Islet precursor cell (in vitro differentiated cells): ENCODE measurements at regions not wholly inside any gene's neighbourhood (a gene's known extent, or its start where the extent isn't known, plus 50 kb on each side); places are given as distances from the start of the nearest gene placed in this dataset.

Experiments
- DNase-seq: peaks from one replicate; pipeline ENCODE4 v3.0.0-alpha.2; 2018

DNA sequence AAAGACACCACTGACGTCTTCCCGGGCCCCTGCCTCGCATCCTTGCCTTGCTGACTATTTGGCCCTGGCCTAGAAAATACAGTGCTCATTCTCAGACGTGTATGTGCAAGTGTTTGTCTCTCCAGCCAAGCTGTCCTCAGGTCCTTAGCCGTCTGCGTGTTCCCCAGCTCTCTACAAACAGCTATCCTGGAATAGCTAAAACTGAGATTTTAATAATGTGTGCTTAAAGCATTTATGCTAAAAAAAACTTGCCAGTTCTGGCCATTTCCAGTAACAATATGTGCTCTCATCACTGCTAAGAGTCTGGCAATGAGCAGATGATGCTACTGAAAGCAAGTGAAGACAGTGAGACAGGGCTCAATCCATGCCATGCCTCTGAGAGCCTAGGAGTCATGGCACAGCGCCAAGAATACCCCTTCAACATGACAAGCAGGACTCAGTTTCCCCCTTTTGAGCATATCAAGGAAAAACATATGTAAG, 55.7 kb downstream of the IRF2BP2 start:
- DNase-seq: peak; percentile 49

DNA sequence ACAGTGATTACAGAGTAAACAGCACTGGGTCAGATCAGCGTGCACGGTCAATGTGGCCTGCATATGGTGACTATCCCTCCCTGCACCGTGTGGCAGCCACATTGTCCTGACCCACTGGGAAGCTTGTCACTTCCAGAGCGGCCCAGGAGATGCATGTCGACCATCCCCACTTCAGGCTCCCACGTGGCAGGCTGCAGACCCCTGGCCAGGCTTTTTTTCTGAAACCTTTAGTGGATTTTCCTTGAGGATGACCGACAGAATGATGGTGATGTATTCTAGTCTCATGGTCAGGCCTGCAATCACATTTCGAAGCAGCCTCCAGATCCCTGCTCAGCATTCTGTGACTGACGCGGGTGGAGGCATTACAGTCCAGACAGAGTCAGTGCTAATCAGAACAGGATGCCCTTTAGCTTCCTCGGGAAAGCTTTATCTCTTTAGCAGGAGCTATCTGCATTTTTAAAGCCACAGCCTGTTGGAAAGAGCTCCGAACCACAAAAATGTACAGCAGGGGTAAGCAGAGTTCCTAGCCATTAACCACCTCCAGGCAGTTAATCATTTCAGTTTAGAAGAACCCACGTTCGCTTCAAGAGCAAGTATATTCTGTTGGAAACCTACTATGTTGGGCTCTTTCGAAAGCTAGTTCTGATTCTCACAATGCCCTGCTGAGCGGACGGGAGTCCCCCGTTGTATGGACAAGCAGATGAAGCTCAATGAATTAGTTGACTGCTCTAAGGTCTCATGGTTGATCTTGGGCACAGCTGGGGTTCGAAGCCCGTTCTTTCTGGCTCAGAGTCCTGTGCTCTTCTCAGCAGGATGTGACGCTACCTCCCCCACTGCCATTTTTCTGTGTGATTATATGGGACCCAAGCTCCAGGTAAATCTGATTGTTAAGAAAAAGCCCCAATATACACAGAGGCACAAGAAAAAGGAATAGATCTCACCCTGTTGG, 56.5 kb downstream of the IRF2BP2 start:
- peak; percentile 93 for DNase-seq

DNA sequence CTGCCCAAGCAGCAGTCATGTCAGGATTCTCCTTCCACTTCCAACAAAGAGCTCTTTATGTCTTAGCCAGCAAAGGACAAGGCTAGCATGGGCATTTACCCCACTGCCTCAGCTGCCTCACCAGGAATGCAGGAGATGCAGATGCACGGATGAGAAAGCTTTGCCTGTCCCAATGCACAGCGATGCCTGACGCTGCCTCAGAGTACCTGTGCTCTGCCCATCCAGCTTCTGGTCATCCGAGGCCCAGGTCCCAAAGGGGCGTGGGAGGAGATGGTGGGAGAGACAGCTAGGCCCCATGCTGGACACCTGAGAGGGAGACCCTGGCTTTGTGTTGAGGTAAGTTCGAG, 59.0 kb downstream of the IRF2BP2 start:
- DNase-seq: peak; percentile 62

DNA sequence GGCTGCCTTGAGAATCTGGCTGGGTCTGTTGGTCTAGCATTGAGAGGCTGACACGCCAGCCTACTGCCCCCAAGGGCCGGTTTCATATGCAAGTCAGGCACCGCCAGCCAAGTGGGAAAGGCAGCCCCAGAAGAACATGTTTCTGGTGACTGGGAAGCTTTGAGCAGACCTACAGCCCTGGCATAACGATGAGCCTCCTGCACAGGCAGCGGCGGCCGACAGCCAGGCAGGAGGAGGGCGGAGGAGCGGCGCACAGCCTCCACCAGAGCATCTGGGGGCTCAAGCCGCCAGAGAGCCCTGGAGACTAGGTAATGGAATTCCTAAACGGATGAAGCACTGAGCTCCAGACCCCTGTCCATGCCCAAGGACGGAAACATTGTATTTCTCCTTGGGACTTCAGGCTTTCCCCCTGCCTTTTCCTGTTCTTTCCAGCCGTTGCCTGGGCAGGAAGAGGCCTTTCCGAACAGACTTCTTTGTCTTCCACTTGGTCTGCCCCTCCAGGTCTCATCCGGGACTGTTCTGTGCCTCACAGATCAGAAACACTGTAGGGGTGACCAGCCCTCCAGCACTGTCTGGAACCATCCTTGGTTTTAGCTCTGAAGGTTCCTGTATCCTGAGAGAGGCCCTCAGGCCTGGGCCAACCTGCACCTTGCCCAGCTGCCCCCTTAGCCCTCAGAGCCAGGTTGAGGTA, 59.5 kb downstream of the IRF2BP2 start:
- peak; percentile 62 for DNase-seq

DNA sequence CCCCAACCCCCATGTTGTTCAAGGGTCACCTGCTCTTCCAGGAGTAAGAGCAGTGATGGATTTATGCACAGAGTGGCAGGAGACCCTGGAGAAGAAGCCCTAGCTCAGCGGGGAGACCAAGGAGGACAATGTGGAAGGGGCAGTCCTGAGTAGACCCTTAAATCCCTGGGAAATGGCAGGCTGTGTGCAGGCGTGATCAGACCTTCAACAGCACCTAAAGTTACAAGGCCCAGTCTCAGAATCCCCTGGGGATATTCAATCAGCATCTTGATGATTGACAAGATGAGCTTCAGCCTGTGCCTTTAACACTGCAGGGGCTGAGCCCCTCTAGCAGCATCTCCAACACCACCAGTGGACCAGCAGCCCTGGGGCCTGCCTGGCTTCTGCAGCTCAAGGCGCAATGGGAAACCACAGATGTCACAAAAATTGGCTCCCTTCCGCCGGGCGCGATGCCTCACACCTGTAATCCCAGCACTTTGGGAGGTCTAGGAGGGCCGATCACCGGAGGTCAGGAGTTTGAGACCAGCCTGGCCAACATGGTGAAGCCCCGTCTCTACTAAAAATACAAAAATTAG, 60.4 kb downstream of the IRF2BP2 start:
- peak; percentile 31 for DNase-seq

DNA sequence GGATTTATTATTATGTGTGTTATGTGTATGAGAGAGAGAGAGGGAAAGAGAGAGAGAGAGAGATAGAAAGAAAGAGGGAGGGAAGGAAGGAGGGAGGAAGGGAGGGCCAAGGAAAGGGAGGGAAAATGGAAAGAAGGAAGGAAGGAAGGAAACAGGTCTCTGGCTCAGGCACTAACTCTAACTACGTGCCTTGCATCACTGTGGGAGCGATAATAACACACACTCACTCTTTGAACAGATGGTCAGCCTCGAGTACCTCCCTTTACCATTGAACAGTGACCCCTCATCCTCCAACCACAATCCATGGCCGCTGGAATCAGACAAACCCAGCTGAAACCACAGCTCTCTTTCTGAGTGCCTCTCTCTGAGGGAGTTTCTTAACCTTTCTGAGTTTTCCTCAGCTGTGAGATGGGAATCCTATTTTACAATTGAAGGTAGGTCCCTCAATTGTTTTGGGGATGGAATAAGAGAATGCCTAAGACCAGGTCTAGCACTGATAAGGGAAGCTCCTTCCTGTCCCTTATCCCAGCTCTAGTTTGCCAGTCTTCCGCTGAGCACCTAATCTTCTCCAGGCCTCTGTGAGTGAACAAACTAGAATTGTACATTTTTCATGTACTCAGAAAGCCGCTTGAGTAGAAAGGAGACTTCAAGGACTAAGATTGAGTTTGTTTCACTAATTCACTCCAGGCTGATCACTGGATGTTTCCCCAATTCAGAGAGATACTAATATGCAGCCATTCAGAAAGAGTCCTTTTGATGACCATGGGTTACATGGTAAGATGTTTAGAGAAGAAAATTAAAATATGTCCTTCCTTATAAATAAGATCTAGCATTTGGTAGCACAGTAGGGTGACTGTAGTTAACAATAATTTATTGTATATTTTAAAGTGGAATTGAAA, 62.8 kb downstream of the IRF2BP2 start:
- DNase-seq: no peak

DNA sequence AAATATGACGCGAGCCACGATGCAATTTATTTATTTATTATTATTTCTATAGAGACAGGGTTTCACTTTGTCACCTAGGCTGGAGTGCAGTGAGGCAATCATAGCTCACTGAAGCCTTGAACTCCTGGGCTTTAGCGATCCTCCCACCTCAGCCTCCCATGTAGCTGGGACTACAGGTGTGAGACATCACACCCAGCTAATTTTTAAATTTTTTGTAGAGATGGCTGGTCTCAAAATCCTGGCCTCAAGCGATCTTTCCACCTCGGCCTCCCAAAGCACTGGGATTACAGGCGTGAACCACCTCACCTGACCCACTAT, 63.6 kb downstream of the IRF2BP2 start:
- no peak for DNase-seq

DNA sequence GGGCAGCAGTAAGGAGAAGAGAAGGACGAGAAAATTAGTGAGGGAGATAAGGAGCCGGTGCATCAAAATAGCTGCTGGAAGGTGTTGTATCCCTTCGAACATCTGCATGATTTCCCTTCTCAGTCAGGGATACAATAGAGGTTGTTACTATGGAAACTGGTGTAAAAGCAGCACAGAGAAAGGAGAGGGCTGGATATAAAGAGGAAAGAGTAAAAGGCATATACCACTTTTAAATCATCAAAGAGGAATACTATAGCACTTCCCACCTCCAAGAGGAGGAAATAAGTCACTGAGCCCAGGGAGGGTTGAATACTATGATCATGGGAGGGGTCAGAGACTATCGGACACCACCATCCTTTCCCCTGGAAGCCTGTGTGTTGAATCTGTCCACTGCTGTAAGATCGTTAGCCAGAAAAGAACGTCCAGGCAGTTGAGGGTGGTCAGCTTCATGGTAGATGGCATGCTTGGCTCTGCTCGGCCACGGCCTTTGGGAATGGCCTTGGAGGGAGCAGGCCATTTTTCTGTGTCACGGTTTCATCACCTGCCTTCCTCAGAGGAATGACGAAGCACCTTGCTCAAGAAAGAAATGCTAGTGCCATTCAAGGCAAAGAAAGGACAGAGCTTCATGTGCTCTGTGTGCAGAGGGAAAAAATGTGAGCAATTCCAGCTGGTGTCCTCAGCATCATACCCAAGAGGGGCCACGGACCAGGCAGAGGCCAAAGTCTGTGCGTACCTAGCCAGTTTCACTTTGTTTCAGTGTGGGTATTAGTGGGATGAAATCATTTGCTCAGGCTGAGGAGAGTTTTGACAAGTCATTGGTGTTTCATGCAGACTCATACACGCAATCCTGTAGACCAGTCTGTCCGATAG, 64.2 kb downstream of the IRF2BP2 start:
- peak; percentile 37 for DNase-seq

DNA sequence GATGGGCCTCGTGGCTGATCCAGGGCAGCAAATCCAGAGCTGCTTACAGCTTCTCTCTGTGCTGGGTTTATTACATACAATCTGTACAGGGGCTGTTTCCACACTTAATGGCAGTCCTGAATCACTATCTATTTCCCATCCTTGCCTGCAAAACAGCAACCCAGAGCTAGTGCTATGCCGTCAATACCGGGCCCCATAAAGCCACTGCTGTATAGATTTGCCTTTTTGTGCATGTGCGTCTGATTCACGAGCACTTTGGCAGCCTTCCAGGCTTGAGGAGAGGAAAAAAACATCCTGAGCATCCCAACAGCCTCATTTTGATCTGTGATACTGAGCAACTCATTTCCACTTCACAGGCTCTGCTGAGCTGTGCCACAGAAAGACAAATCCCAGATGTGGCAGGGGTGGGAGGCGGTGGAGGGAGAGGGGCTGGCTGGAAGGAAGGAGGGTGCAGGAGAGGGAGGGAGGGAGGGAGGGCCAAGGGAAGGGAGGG, 65.2 kb upstream of the TARBP1 start:
- peak; percentile 64 for DNase-seq

DNA sequence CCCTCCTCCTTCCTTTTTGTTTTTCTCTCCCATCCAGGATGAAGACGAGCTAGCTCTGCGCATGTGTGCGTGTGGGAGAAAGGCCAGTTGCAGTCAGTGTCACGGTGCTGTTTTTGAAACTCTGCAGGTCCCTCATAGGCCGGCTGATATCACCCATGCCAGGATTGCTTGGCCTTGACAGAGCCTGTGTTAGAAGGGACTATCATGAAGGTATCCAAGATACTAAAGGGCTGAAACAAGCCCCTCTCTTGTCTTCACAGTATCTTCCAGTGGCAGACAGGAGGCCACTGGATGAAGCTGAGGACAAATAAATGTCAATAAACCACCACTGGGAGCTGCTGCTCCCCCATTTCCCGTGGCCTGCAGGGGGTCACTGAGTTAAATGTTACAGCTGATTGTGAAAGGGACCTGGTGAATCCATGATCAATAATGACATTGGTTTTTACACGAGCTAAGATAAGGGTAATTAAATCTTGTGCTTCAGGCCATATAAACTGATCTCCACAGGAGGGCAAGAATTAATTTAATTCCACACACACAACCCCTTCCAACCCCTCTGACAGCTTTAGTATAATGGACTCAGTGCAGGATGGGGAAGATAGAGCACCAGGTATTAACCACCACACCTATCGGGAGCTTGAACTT, 64.6 kb upstream of the TARBP1 start:
- DNase-seq: peak; percentile 44

DNA sequence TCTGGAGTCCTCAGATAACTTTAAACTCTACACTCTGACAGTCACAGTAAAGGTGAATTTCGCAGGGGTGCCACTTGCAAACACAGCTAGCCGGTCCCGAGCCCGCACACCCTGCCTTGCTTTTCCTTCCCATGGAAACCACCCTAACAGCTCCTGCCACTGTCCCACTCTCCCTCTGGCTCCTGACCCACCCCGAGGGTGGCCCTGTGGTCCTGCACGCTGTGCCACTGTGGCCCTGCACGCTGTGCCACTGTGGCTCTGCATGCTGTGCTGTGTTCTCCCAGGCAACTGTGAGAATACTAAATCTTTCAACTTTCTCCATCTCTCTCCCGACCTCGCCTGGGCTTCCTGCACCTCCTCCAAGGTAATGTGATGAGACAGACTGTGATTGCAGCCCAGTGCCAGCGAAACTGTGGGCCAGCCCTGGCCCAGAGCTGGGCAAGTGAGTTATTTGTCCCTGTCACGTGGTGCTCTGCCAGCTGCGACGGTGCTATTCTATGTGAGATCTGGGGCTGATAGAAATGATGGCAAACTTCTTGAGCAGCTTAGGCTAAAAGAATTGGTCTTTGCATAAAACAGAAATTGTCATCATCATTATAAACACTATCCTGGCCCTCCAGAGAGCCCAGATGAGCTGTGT, 63.4 kb upstream of the TARBP1 start:
- DNase-seq: peak; percentile 30

DNA sequence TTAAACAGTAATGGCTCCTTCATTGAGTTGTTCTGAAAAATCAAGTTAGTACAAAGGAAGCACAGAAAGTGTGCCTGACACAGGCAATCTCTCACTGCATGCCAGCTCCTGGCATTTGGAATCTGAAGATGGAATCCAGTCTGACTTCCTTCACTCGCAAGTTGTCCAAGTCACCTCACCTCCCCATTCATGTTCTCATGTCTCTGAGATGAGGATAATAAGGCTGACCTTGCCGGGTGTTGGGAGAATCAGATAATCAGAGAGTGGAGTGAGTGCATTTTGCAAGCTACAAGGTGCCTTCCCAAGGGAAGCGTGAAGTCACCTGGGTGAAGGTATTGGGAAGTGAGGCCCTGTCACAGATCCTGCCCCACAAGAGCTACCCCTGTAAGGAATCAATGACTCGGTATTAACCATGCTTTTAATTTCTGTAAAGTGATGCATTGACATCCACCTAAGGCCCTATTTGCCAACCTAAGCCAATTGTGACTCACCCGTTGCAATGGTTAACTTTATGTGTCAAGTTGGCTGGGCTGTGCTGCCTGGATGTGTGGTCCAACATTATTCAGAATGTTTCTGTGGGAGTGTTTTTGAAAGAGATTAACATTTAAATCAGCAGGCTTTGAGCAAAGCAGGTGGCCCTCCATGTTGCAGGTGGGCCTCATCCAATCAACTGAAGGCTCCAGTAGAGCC, 62.5 kb upstream of the TARBP1 start:
- DNase-seq: peak; percentile 22

DNA sequence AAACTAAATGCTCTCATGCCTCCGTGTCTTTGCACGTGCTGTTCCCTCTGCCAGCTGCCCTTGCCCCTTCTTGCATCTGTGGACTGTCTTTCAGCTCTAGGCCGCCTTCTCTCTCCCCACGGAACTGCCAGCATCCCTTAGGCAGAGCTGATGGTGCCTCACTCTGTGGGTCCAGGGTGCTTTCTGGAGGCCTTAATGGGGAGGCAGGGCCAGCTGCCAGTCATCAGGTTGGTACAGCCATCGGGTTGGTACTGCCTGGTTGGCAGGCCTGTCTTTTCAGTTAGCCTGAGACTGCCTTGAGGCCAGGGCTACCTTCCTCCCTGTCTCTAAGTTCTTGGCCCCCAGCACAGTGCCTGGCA, 61.4 kb upstream of the TARBP1 start:
- no peak for DNase-seq

DNA sequence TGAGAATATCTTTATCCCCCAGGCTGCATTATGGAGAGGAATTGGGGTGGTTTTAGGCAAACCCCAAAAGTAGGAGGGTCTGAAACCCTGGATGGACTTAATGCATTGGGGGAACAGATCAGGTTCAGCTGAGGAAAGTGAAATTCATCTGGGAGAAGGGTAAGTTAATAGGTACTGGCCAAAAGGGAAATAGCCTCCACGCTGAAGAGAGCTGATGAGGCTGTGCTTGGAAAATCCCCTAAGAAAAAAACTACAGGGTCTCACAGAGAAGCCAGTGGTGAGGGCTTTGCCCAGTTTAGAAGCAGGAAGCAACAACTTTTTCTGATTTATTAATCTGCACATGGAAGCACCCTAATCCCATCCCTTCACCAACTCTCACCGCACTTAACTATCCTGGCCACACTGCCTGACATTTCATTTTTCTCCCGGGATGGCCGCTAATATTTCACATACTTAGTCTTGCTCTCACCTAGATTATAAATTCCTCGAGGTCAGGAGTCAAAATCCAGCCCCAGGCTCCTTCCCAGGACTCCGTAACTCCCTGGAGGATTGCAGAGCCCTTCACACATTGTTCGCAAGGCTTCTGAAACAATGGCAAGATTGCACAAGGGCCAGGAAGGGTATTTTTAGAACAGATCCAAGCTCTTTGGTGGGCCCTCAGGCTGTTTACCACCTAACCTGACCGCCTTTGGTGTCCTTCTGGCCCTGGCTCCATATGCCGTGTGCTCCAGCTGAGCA, 60.9 kb upstream of the TARBP1 start:
- DNase-seq: peak; percentile 64

DNA sequence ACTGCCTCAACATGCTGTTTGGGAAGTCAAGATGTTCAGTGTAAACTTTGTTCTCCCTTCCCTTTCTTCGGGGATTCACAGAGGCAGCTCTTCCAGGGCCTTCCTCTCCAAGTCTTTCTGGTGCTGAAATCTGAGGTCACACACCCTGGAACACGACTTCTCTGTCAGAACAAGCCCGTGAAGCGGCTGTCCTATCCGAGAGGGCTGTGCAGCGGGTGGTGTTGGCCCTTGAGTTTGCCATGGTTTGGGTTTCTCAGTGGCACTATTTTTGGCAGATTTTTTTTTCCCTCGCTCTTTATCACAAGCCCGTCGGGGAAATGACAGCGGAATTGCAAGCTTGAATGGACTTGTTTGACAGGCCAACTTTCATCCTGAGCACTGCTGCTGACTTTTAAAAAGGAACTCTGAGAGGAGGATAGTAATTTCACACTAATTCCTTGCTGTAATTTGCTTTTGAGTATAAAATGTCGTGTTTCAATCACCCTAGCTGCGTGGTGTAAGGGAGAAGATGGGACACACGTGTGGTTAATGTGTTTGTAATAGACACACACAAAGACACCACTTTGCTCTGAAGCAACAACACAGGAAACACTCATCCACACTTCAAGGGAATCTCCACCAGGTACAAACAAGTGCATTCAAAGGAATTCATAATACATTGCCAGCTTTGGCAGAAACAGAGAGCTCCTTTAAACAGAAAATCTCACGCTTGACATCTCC, 60.1 kb upstream of the TARBP1 start:
- peak; percentile 54 for DNase-seq

DNA sequence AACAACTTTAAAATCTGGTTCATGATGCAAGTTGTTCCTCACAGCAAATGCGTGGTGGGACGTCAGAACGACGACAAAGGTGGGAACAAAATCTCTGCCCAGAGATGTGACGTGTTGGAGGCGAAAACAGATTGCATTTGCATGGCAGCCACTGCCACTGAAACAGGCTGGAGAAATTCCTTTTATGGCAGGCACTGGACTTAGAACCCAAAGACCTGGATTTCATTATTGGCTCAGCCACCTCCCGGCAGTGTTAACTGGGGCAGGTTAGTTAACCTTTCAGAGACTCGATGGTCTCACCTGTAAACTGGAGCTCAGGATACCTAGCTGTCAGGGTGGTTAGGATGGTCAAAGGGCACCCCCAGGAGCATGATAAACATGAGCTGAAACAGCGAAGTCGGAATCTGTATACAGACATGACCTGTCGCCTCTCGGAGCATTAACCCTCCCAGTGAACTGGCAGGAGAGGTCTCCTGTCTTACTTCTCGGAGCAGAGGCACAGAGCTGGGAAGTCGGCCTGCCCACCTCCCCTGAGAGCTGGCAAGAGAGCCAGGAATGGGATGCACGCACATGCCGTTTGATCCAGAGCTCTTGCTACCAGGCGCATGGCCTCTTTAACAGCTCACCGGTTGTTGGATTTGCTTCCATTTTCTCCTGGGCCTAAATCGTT, 59.2 kb upstream of the TARBP1 start:
- DNase-seq: no peak

DNA sequence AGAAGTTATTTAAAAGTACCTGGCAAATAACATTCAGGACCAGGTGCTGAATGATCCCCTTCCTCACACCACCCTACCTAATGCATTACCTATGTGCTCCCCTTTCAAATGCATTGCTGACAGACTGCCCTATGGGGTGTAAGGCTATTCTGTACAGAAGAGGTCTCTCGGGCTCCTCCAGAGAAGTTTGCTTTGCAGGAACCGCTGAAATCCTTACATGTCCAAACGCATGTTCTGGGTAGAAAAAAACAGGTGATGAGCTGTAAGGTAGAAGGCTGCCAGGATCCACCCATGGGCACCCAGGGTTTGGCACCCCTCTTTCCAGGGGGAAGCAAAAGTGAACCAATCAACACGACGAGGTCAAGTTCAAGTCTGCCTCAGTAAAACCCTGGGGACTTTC, 58.3 kb upstream of the TARBP1 start:
- no peak for DNase-seq

DNA sequence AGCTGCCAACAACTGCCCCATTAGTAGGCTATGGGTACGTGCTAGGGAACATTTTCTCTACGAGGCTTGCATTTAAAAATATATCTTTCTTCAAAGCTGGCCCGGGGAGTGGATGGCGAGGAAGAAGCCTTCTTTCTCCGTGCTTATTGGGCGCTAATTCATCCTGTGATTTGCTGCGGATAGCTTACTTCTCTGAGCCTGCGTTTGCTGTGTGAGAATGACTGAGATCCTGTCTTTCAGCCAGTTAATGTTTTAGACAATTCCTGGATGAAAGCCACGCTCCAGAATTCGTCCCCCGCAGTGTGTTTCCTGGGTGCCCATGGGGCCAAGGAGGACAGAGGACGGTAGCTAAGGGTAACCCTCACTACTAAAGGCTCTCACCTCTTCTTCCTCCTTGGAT, 57.8 kb upstream of the TARBP1 start:
- no peak for DNase-seq
